ENCODE measurements at regions not wholly inside any gene's neighbourhood (a gene's known extent, or its start where the extent isn't known, plus 50 kb on each side); places are given as distances from the start of the nearest gene placed in this dataset.

DNA sequence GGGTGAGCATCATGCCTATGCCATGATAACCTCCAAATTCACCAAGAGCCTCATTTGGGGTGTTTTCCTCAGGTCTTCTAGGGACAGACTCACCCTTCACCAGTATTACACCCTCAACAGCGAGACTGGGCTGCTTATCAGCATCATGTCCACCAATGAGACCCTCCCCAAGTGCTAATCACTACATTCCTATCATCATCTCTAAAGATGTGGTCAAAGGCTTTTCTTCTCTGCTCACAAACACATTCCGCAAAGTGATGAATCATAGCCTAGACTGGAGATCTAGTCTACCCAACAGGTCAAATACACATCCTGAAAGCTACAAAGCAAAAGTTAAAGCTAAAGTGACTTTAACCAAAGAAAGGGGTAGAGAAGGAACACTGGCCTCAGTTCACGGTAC lies 75.3 kb upstream of the C7orf33 start:
- dilution Hi-C loops (cut with HindIII; ENCODE audit: low sequenced_read_pairs, unreplicated experiment): no loop called here
- WGBS, 2 experiments (ENCODE audit: extremely low coverage in 2 of 2, insufficient read length in 1 of 2): no CpG with 5 or more reads among the region's 3 CpGs
- CTCF ChIA-PET: no interaction called here

More for the DNA sequence above, 75.3 kb upstream of the C7orf33 start:
- no peaks in the 10 kb centered on the region for H3K9me3 ChIP-seq (ENCODE audit: control insufficient read depth, insufficient read depth, low read length)
- no peak overlapping the region for H3K27ac ChIP-seq (ENCODE audit: insufficient read depth, low read length)
- H4K5ac ChIP-seq (ENCODE audit: low read depth, low read length): no peak overlapping the region
- H3K18ac ChIP-seq (ENCODE audit: low read depth, low read length): no peak overlapping the region
- no peak overlapping the region for H3K4me3 ChIP-seq (ENCODE audit: insufficient read depth, low read depth, low read length)
- H3K4ac ChIP-seq (ENCODE audit: low read depth, low read length): no peak overlapping the region
- intact Hi-C loops (cut with micrococcal nuclease) (no loop called here), in situ Hi-C loops (cut with MboI; ENCODE audit: low sequenced_read_pairs) (no loop called here)
- ATAC-seq (ENCODE audit: low read depth) (no peak), DNase-seq (no peak)
- no peak overlapping the region for H2AFZ ChIP-seq (replicated peaks; ENCODE audit: low read length, poor library complexity)
- no peak overlapping the region for H2BK15ac ChIP-seq (ENCODE audit: low read depth, low read length)
- H3K14ac ChIP-seq (replicated peaks; ENCODE audit: low read depth, low read length): no peak overlapping the region
- no peaks in the 10 kb centered on the region for H3K36me3 ChIP-seq (ENCODE audit: control insufficient read depth, insufficient read depth, low read length)
- POLR2A ChIA-PET (ENCODE audit: unreplicated experiment): no interaction called here
- TF ChIP-seq POLR2A (IDR thresholded peaks at IDR 0.05; ENCODE audit: low read depth, low read length) (no peak), RFX5 (IDR thresholded peaks at IDR 0.05; ENCODE audit: low read depth, low read length) (no peak), MXI1 (IDR thresholded peaks at IDR 0.05; ENCODE audit: borderline replicate concordance, low read depth, low read length) (no peak), CEBPB (IDR thresholded peaks at IDR 0.05; ENCODE audit: low read depth, low read length) (no peak), SMC3 (IDR thresholded peaks at IDR 0.05; ENCODE audit: low read depth, low read length) (no peak), MAZ (IDR thresholded peaks at IDR 0.05; ENCODE audit: borderline replicate concordance, low read depth, low read length) (no peak), FOS (IDR thresholded peaks at IDR 0.05; ENCODE audit: low read depth, low read length) (no peak), NFE2L2 (IDR thresholded peaks at IDR 0.05; ENCODE audit: low read depth, low read length) (no peak), CHD1 (IDR thresholded peaks at IDR 0.05; ENCODE audit: low read depth, low read length) (no peak), RAD21 (IDR thresholded peaks at IDR 0.05; ENCODE audit: low read length) (no peak), BHLHE40 (IDR thresholded peaks at IDR 0.05; ENCODE audit: low read depth, low read length) (no peak), CTCF (conservative IDR thresholded peaks at IDR 0.05; ENCODE audit: low read depth, low read length) (no peak), RCOR1 (IDR thresholded peaks at IDR 0.05; ENCODE audit: insufficient replicate concordance, low read length) (no peak), MAFK (IDR thresholded peaks at IDR 0.05; ENCODE audit: low read depth, low read length) (no peak)
- TF ChIP-seq, protein P1, sequence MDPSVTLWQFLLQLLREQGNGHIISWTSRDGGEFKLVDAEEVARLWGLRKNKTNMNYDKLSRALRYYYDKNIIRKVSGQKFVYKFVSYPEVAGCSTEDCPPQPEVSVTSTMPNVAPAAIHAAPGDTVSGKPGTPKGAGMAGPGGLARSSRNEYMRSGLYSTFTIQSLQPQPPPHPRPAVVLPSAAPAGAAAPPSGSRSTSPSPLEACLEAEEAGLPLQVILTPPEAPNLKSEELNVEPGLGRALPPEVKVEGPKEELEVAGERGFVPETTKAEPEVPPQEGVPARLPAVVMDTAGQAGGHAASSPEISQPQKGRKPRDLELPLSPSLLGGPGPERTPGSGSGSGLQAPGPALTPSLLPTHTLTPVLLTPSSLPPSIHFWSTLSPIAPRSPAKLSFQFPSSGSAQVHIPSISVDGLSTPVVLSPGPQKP (IDR thresholded peaks at IDR 0.05; ENCODE audit: borderline replicate concordance, low read depth, low read length): no peak
- TF ChIP-seq, protein P2, sequence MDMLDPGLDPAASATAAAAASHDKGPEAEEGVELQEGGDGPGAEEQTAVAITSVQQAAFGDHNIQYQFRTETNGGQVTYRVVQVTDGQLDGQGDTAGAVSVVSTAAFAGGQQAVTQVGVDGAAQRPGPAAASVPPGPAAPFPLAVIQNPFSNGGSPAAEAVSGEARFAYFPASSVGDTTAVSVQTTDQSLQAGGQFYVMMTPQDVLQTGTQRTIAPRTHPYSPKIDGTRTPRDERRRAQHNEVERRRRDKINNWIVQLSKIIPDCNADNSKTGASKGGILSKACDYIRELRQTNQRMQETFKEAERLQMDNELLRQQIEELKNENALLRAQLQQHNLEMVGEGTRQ (IDR thresholded peaks at IDR 0.05; ENCODE audit: low read depth, low read length): no peak
- H3K4me1 ChIP-seq (ENCODE audit: control insufficient read depth, insufficient read depth, low read length): no peaks in the 10 kb centered on the region
- H3K79me1 ChIP-seq (ENCODE audit: low read depth in 1 of 2, low read length in 2 of 2): no peaks in the 10 kb centered on the region
- no peak overlapping the region for H2BK20ac ChIP-seq (ENCODE audit: low read depth, low read length)
- H4K91ac ChIP-seq (ENCODE audit: insufficient read depth, low read depth, low read length): no peak overlapping the region
- H3K9ac ChIP-seq (ENCODE audit: low read depth, low read length): no peak overlapping the region
- no peak overlapping the region for H3K23ac ChIP-seq (ENCODE audit: low read depth, low read length)
- no peaks in the 10 kb centered on the region for H3K9me1 ChIP-seq (ENCODE audit: insufficient read depth, low read length)
- no peak overlapping the region for H2AK5ac ChIP-seq (ENCODE audit: low read depth, low read length)
- no TSS peak for BruUV-seq (replicated peaks)
- no peak overlapping the region for H2BK120ac ChIP-seq (ENCODE audit: low read depth, low read length)
- no peaks in the 10 kb centered on the region for H4K20me1 ChIP-seq (ENCODE audit: insufficient read depth, low read length)
- H2BK5ac ChIP-seq (ENCODE audit: low read depth, low read length, poor library complexity, severe bottlenecking): no peak overlapping the region
- no peak overlapping the region for H2AK9ac ChIP-seq (replicated peaks; ENCODE audit: low read depth, low read length, poor library complexity)
- no peak overlapping the region for H4K8ac ChIP-seq (ENCODE audit: low read depth in 2 of 2, low read length in 2 of 2)
- H3K56ac ChIP-seq (ENCODE audit: extremely low read depth, insufficient read depth, low read length): no peak overlapping the region
- H3K4me2 ChIP-seq (ENCODE audit: low read depth, low read length): no peak overlapping the region
- H3K27me3 ChIP-seq (ENCODE audit: control insufficient read depth, insufficient read depth, low read length): no peaks in the 10 kb centered on the region

All from IMR-90 (cell line).